Body of pancreas (tissue), 4 donors: ENCODE measurements at regions not wholly inside any gene's neighbourhood (a gene's known extent, or its start where the extent isn't known, plus 50 kb on each side); places are given as distances from the start of the nearest gene placed in this dataset.

ENCODE experiments used
- CTCF ChIP-seq, 7 experiments: fragments of 450-650 bp in 4 of 7; fragments of 200-600 bp in 3 of 7; sonication (generic) in 3 of 7; IDR thresholded peaks; one replicate each; pipeline ENCODE4 v1.5.1; 2016 to 2019; ENCODE audit warnings: antibody characterized with exemption in 7 of 7
- POLR2A ChIP-seq, 3 donors: fragments of 450-650 bp; IDR thresholded peaks; one replicate each; pipeline ENCODE4 v1.6.1; 2016; ENCODE audit warnings: antibody characterized with exemption in 3 of 3, mild to moderate bottlenecking in 2 of 3

DNA sequence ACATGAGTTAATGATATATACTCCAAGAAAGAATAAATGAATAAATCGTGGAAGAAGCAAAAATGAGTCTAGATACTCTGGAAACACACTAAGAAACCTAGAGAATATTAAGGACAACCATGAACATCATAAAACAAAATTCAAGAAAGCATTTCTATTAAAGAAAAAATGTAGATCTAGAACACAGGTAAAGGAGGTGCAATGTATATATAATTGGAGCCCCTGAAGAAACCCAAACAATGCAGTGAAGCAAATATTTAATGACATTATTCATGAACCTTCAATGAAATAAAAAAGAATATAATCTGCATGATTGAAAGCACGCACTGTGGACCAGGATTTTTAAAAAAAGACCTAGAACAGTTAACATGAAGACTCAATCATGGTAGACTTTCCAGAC, 150.1 kb downstream of the ATPSCKMT start:
- TF ChIP-seq CTCF (IDR thresholded peaks at IDR 0.05): no peak
- no peak for TF ChIP-seq POLR2A (IDR thresholded peaks at IDR 0.05)
